Medulla oblongata (tissue), 1 donor: ENCODE measurements at regions not wholly inside any gene's neighbourhood (a gene's known extent, or its start where the extent isn't known, plus 50 kb on each side); places are given as distances from the start of the nearest gene placed in this dataset.

Source experiments
- DNase-seq: peaks from one replicate; pipeline ENCODE4 v3.0.0-alpha.2; 2015; ENCODE audit errors: extremely low spot score

GRCh38 chr4:44817930-44818329 lies 91.6 kb upstream of the GNPDA2 start:
- no peak for DNase-seq

GRCh38 chr4:44806071-44806470 lies 79.7 kb upstream of the GNPDA2 start:
- DNase-seq, result peak; percentile 6

GRCh38 chr4:44804301-44804700 lies 77.9 kb upstream of the GNPDA2 start:
- no peak for DNase-seq

GRCh38 chr4:44801384-44801783 lies 75.0 kb upstream of the GNPDA2 start:
- DNase-seq, result no peak

- DNase-seq, result no peak
Measured at GRCh38 chr4:44791831-44792230, 65.5 kb upstream of the GNPDA2 start.

- DNase-seq, result no peak
Measured at GRCh38 chr4:44777115-44777514, 50.8 kb upstream of the GNPDA2 start.
